Pancreas (tissue), 10 donors: ENCODE measurements at regions not wholly inside any gene's neighbourhood (a gene's known extent, or its start where the extent isn't known, plus 50 kb on each side); places are given as distances from the start of the nearest gene placed in this dataset.

ENCODE experiments used
- ATAC-seq, 4 donors: fragments of 200-7000 bp; cut with Tn5 transposase; one replicate each; pipeline versions ENCODE4 v1.8.0 to v1.9.1; 2020; ENCODE audit warnings: mild to moderate bottlenecking in 4 of 4, moderate library complexity in 4 of 4
- DNase-seq, 6 donors: peaks; one replicate each; pipeline ENCODE4 v3.0.0-alpha.2; 2020
- FAIRE-seq: peaks from 2 replicates; lab custom pipeline; 2012; peaks lifted over from hg19 to GRCh38; lab: Jason Lieb, UNC
- H3K27ac ChIP-seq, 4 donors: fragments of 200-600 bp; sonication (generic); 1 replicate in 3 of 4; 2 replicates in 1 of 4; pipeline versions ENCODE4 v1.5.0 to v1.8.0; 2020
- H3K27me3 ChIP-seq, 4 donors: fragments of 200-600 bp; one replicate each; pipeline ENCODE4 v1.8.0; 2021
- H3K36me3 ChIP-seq, 3 donors: fragments of 200-600 bp; sonication (generic) in 1 of 3; one replicate each; pipeline versions ENCODE4 v1.5.0 to v1.8.0; 2020 to 2021
- H3K4me1 ChIP-seq, 3 donors: fragments of 200-600 bp; one replicate each; pipeline ENCODE4 v1.8.0; 2021
- H3K4me3 ChIP-seq, 4 donors: fragments of 200-600 bp; sonication (generic) in 2 of 4; one replicate each; pipeline versions ENCODE4 v1.5.0 to v1.8.0; 2020 to 2021
- H3K9me3 ChIP-seq, 4 donors: fragments of 200-600 bp; one replicate each; pipeline ENCODE4 v1.8.0; 2021
- CTCF ChIP-seq, 4 donors: fragments of 200-600 bp; sonication (generic) in 3 of 4; IDR thresholded peaks; one replicate each; pipeline versions ENCODE4 v1.5.0 to v1.8.0; 2021; ENCODE audit warnings: antibody characterized with exemption in 4 of 4
- WGBS, 2 donors: extraction: QIAGEN DNeasy Blood & Tissue Kit; methylation state at CpG; one replicate each; pipeline ENCODE4 v1.1.7; 2013; 5-methylcytosine and 5-hydroxymethylcytosine counted together
- intact Hi-C, 3 donors: fragments of 100-400 bp; cut with DNase I; formaldehyde crosslinking; loops; one replicate each; pipeline versions ENCODE4 v1.11.1 to v1.14.2; 2022
- donor health status: healthy with polysubstance abuse.
- donor health status: DM: no; HTN: no; CAD: no; lungs with moderate emphysema.
- donor health status: DM: no; HTN: no; CAD: no.
- donor health status: control.
- donor health status: control.
- donor health status: Bipolar disorder and iron deficiency.
- donor health status: DM: yes; HTN: yes; CAD: no.
- donor health status: DM: no; HTN: no; CAD: no.
- donor health status: DM: no; HTN: no; CAD: no.
- donor health status: DM: yes; HTN: yes; CAD: no.

DNA sequence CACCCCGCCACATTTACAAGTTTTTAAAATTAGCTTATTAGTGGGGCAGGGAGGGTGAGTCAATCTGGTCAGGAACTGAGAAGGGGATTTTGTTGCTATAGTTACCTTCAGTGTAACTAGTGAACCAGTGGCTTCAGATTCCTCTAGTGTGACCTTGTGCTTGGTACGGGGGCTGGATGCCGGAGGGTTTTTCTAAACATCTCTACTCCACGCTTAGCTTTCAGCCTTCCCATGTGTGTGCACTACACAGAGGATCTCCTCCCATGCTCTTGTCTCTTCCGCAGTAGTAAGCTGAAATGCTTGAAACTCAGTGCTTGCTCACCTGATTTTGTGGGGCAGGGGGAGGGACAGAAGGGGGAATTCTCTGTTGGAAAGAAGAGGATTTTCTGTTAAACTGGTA is 67.9 kb upstream of the AKAP13 start:
- TF ChIP-seq CTCF (IDR thresholded peaks at IDR 0.05): no peak
- H3K36me3 ChIP-seq: no peaks in the 10 kb centered on the region
- H3K27me3 ChIP-seq: no peaks in the 10 kb centered on the region
- H3K4me3 ChIP-seq: no peak overlapping the region
- 83 to 85% methylated on average over 5 of the region's 5 CpGs for WGBS, 2 donors
- no peak for FAIRE-seq
- intact Hi-C loops: no loop called here
- H3K27ac ChIP-seq: no peak overlapping the region
- H3K9me3 ChIP-seq: no peaks in the 10 kb centered on the region
- peaks cover 0 to 6% (median 0%) of the 10 kb centered on the region in 3 donors for H3K4me1 ChIP-seq
- no peak for DNase-seq
- ATAC-seq: peak in 2 of 4 donors; percentile 8 to 18

DNA sequence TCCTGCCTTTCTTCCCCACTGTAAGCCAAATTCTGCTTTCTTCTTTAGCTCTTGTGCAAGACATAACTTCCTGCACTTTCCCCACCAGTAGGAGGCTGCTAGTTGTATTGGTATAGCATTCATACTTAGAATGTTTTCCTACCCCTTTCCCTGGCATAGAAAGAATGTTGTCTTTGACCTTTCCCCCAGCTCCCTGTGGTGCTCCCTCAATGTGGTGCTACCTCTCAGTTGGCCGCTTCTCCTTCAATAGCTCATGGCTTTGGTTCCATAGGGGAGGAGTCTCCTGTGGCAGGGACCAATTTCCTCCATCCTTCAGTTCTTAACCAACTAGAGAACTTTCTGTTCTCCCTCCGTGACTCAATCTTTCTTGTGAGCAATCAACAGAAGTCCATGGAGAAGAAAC is 67.5 kb upstream of the AKAP13 start:
- intact Hi-C loops: no loop called here
- 86 to 96% methylated on average over 2 of the region's 2 CpGs for WGBS, 2 donors
- no peak for TF ChIP-seq CTCF (IDR thresholded peaks at IDR 0.05)
- FAIRE-seq (no peak), ATAC-seq (peak in 2 of 4 donors; percentile 38 to 60), DNase-seq (no peak)
- Histone ChIP-seq H3K9me3 (no peaks in the 10 kb centered on the region), H3K27me3 (no peaks in the 10 kb centered on the region), H3K36me3 (no peaks in the 10 kb centered on the region), H3K4me3 (no peak overlapping the region), H3K27ac (no peak overlapping the region), H3K4me1 (peaks cover 0 to 4% (median 0%) of the 10 kb centered on the region in 3 donors)

GRCh38 chr15:85313339-85313738 is 67.1 kb upstream of the AKAP13 start:
- intact Hi-C loops: no loop called here
- FAIRE-seq (no peak), DNase-seq (no peak), ATAC-seq (no peak)
- Histone ChIP-seq H3K9me3 (no peaks in the 10 kb centered on the region), H3K27me3 (no peaks in the 10 kb centered on the region), H3K36me3 (no peaks in the 10 kb centered on the region), H3K4me1 (no peaks in the 10 kb centered on the region), H3K4me3 (no peak overlapping the region), H3K27ac (no peak overlapping the region)
- TF ChIP-seq CTCF (IDR thresholded peaks at IDR 0.05): no peak
- 96 to 100% methylated on average over 1 of the region's 1 CpG for WGBS, 2 donors

DNA sequence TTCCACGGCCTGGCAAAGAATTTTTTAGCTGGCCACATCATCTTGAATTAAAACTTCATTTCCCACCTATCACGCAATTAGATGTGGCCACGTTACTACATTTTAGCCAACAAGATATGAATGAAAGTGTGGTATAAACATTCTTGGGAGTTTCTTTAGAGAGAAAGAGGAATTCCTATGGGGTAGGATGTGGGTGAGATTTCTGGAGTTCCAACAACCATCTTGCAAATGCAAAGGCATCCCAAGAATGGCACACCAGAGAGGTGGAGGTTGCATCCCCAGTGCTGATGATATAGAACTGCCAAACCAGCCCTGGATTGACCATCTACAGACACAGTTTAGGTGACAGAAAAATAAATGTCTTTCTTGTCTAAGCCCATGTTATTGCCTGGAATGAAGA is 66.3 kb upstream of the AKAP13 start:
- no peak overlapping the region for H3K27ac ChIP-seq
- 93 to 95% methylated on average over 3 of the region's 3 CpGs for WGBS, 2 donors
- TF ChIP-seq CTCF (IDR thresholded peaks at IDR 0.05): no peak
- ATAC-seq: no peak
- H3K36me3 ChIP-seq: no peaks in the 10 kb centered on the region
- no peaks in the 10 kb centered on the region for H3K9me3 ChIP-seq
- DNase-seq: no peak
- FAIRE-seq: no peak
- no peak overlapping the region for H3K4me3 ChIP-seq
- H3K27me3 ChIP-seq: no peaks in the 10 kb centered on the region
- no peaks in the 10 kb centered on the region for H3K4me1 ChIP-seq
- intact Hi-C loops: no loop called here

GRCh38 chr15:85314633-85315032 is 65.8 kb upstream of the AKAP13 start:
- H3K27ac ChIP-seq: no peak overlapping the region
- no peaks in the 10 kb centered on the region for H3K9me3 ChIP-seq
- no peak for TF ChIP-seq CTCF (IDR thresholded peaks at IDR 0.05)
- no peak overlapping the region for H3K4me3 ChIP-seq
- H3K27me3 ChIP-seq: no peaks in the 10 kb centered on the region
- ATAC-seq (no peak), FAIRE-seq (no peak), DNase-seq (no peak)
- no peaks in the 10 kb centered on the region for H3K4me1 ChIP-seq
- WGBS, 2 donors: 85 to 88% methylated on average over 4 of the region's 4 CpGs
- intact Hi-C loops: no loop called here
- H3K36me3 ChIP-seq: no peaks in the 10 kb centered on the region
